Coronary artery (tissue), 2 donors: ENCODE measurements at regions not wholly inside any gene's neighbourhood (a gene's known extent, or its start where the extent isn't known, plus 50 kb on each side); places are given as distances from the start of the nearest gene placed in this dataset.

Source experiments
- DNase-seq: peaks from one replicate; pipeline ENCODE4 v3.0.0-alpha.2; 2017; ENCODE audit warnings: low spot score
- H3K27ac ChIP-seq, 2 donors: fragments of 200-600 bp; sonication (generic); one replicate each; pipeline ENCODE4 v1.5.1; 2016 to 2019
- H3K4me3 ChIP-seq: fragments of 200-600 bp; sonication (generic); 2 replicates; pipeline ENCODE4 v1.5.1; 2016; ENCODE audit warnings: mild to moderate bottlenecking, moderate library complexity
- CTCF ChIP-seq: fragments of 200-600 bp; sonication (generic); IDR thresholded peaks from one replicate; pipeline ENCODE4 v1.5.1; 2019; ENCODE audit warnings: antibody characterized with exemption

- peak overlapping the region; percentile 48 to 80 for H3K27ac ChIP-seq
- peak; percentile 88 for DNase-seq
- TF ChIP-seq CTCF: no peak
- H3K4me3 ChIP-seq: peak overlapping the region; percentile 75
These were observed 59.1 kb downstream of the ZNF467 start for GRCh38 chr7:149714081-149714909.

- Histone ChIP-seq H3K27ac (no peak overlapping the region), H3K4me3 (peak overlapping the region; percentile 75)
- TF ChIP-seq CTCF: no peak
- peak; percentile 72 for DNase-seq
These were observed 59.7 kb downstream of the ZNF467 start for GRCh38 chr7:149713731-149714068.

GRCh38 chr7:149713061-149713730, 60.2 kb downstream of the ZNF467 start:
- Histone ChIP-seq H3K4me3 (no peak overlapping the region), H3K27ac (no peak overlapping the region)
- no peak for DNase-seq
- no peak for TF ChIP-seq CTCF

- TF ChIP-seq CTCF: no peak
- H3K27ac ChIP-seq: no peak overlapping the region
- no peak overlapping the region for H3K4me3 ChIP-seq
- no peak for DNase-seq
These were observed 65.4 kb downstream of the ZNF467 start for GRCh38 chr7:149708026-149708425.

- Histone ChIP-seq H3K4me3 (no peak overlapping the region), H3K27ac (no peak overlapping the region)
- DNase-seq: no peak
- no peak for TF ChIP-seq CTCF
These were observed 65.9 kb downstream of the ZNF467 start for GRCh38 chr7:149707448-149707886.

- no peak for DNase-seq
- Histone ChIP-seq H3K4me3 (no peak overlapping the region), H3K27ac (no peak overlapping the region)
- no peak for TF ChIP-seq CTCF
These were observed 67.0 kb downstream of the ZNF467 start for GRCh38 chr7:149706398-149706797.

GRCh38 chr7:149704507-149704906, 68.9 kb downstream of the ZNF467 start:
- TF ChIP-seq CTCF: no peak
- H3K4me3 ChIP-seq: no peak overlapping the region
- H3K27ac ChIP-seq: no peak overlapping the region
- no peak for DNase-seq
